ENCODE measurements at regions not wholly inside any gene's neighbourhood (a gene's known extent, or its start where the extent isn't known, plus 50 kb on each side); places are given as distances from the start of the nearest gene placed in this dataset.

DNA sequence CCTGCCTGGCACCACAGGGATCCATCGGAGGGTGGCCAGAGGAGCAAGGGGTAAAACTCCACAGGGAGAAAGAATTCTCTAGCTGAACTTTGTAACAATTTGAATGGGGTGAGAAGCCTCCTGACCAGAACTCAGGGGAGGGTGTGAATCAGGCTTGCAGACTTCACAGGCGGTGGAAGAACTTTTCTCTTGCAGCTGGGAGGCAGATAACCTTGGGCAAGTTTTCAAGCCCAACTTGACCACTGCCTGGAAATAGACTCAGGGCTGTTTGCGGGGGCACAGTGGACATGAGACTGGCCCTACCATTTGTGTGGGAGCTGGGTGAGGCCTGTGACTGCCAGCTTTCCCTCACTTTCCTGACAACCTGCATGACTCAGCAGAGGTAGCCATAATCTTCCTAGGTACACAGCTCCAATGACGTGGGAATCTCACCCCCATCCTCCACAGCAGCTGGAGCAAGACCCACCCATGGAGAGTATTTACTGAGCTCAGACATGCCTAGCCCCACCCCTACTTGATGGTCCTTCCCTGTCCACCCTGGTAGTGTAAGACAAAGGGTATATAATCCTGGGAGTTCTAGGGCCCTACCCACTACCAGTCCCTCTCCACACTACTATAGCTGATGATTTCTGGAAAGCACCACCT is 210.0 kb upstream of the AGTR2 start:
- peaks cover 81 to 82% of the 10 kb centered on the region in 2 experiments for H3K4me1 Mint-ChIP-seq
- Histone ChIP-seq H3K56ac (ENCODE audit: insufficient read length, low read depth, low read length) (no peak overlapping the region), H3K79me2 (ENCODE audit: insufficient read depth, low read length) (peaks cover 45% of the 10 kb centered on the region; the same call in 1 of the 2 replicates), H3K14ac (ENCODE audit: insufficient read depth, low read length) (no peak overlapping the region), H4K20me1 (ENCODE audit: control insufficient read depth, insufficient read depth, insufficient read length) (peaks cover 4% of the 10 kb centered on the region), H3K27me3 (ENCODE audit: insufficient read depth, low read length) (no peaks in the 10 kb centered on the region), H3K79me1 (ENCODE audit: insufficient read depth, low read depth, low read length, poor library complexity, severe bottlenecking) (peaks cover 9% of the 10 kb centered on the region), H2BK15ac (ENCODE audit: low read depth, low read length) (no peak overlapping the region), H3K27ac (ENCODE audit: insufficient read length, low read depth, low read length) (no peak overlapping the region), H2BK20ac (ENCODE audit: low read depth, low read length, poor library complexity, severe bottlenecking) (no peak overlapping the region), H2AFZ (ENCODE audit: low read length) (no peak overlapping the region), H2BK120ac (ENCODE audit: low read depth, low read length, poor library complexity, severe bottlenecking) (no peak overlapping the region), H3K4me1 (ENCODE audit: insufficient read depth, low read length) (peaks cover 20% of the 10 kb centered on the region; the same call in 1 of the 2 replicates), H3K23ac (ENCODE audit: insufficient read length, low read depth, low read length) (no peak overlapping the region), H2BK12ac (ENCODE audit: insufficient read length, low read depth, low read length) (peak overlapping the region; percentile 8), H3K18ac (ENCODE audit: insufficient read length, low read depth, low read length) (no peak overlapping the region), H3K23me2 (ENCODE audit: insufficient read length, low read depth, low read length, poor library complexity, severe bottlenecking) (no peaks in the 10 kb centered on the region), H3K9ac (ENCODE audit: extremely low read depth, insufficient read length, low read length) (no peak overlapping the region), H3K4ac (ENCODE audit: low read depth, low read length) (no peak overlapping the region), H3K4me2 (ENCODE audit: insufficient read depth, insufficient read length, low read length) (no peak overlapping the region), H3K9me3 (ENCODE audit: control insufficient read depth, low read depth, low read length) (no peaks in the 10 kb centered on the region), H3T11ph (ENCODE audit: low read length) (no peak overlapping the region), H2BK5ac (ENCODE audit: insufficient read length, low read length) (no peak overlapping the region), H2AK5ac (ENCODE audit: insufficient read length, low read length) (no peak overlapping the region), H4K91ac (ENCODE audit: insufficient read length, low read depth, low read length) (no peak overlapping the region), H4K8ac (replicated peaks; ENCODE audit: insufficient read length, low read depth, low read length) (no peak overlapping the region), H4K5ac (ENCODE audit: insufficient read length, low read depth, low read length) (peak overlapping the region; percentile 19)
- H3K27me3 Mint-ChIP-seq (ENCODE audit: low read depth) = peaks cover 2% of the 10 kb centered on the region; the same call in 1 of the 2 replicates
- peak overlapping the region; percentile 11 to 78 (median 68); a peak in 4 of 7 replicates for H3K27ac Mint-ChIP-seq
- TF ChIP-seq CTCF (conservative IDR thresholded peaks at IDR 0.05) = no peak
- no peak overlapping the region for H3K4me3 Mint-ChIP-seq
- no CpG with 5 or more reads among the region's 4 CpGs for WGBS (ENCODE audit: extremely low coverage, insufficient read length, low lambda C conversion rate)
- DNase-seq = no peak
- peaks cover 9 to 60% (median 34%) of the 10 kb centered on the region in 3 experiments for H3K36me3 Mint-ChIP-seq (ENCODE audit: insufficient read depth in 1 of 3, low read depth in 3 of 3)
- peaks cover 9 to 22% of the 10 kb centered on the region in 2 experiments for H3K9me3 Mint-ChIP-seq
